ENCODE measurements at regions not wholly inside any gene's neighbourhood (a gene's known extent, or its start where the extent isn't known, plus 50 kb on each side); places are given as distances from the start of the nearest gene placed in this dataset.

DNA sequence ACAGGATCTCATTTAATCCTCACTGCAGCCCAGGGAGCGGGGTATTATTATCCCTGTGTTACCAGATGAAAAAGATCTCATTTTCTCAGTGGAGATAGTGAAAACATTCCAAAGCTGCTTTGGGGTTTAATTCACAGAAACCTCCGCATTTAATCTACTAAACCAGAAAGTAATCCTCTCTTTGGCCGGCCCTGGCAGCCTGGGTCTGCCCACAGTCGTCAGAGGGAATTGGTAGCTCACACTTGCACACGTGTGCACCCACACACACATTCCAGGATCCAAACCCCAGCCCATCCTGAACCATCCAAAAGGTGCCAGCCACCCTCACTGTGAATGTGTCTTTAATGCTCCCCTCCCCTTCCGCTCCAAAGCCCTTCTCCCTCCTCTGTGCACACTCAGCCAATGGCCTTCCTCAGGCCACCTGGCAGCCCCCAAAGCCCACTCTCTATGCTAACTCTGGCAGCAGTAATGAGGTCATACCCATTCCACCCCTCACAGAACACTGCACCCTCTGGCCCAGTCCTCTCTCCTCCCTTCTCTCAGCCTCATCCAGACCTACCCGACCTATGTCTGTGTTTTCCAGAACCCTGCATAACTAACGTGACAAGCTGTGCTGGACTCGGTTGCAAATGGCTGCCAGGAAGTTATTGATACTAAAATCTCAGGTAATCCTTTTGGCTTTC lies 466.2 kb downstream of the SOX6 start:
- H3K4me1 Mint-ChIP-seq = peaks cover 6% of the 10 kb centered on the region in 2 experiments; a peak in 3 of 4 replicates
- Histone ChIP-seq H3K4me1 (ENCODE audit: insufficient read depth, low read length) (no peaks in the 10 kb centered on the region), H3K27me3 (ENCODE audit: insufficient read depth, low read length) (no peaks in the 10 kb centered on the region), H2AFZ (ENCODE audit: low read length) (no peak overlapping the region), H3K27ac (ENCODE audit: insufficient read length, low read depth, low read length) (no peak overlapping the region), H2AK5ac (ENCODE audit: insufficient read length, low read length) (no peak overlapping the region), H3T11ph (ENCODE audit: low read length) (no peak overlapping the region), H2BK5ac (ENCODE audit: insufficient read length, low read length) (no peak overlapping the region), H2BK120ac (ENCODE audit: low read depth, low read length, poor library complexity, severe bottlenecking) (no peak overlapping the region), H3K79me2 (ENCODE audit: insufficient read depth, low read length) (no peaks in the 10 kb centered on the region), H2BK15ac (ENCODE audit: low read depth, low read length) (no peak overlapping the region), H4K5ac (ENCODE audit: insufficient read length, low read depth, low read length) (no peak overlapping the region), H3K23me2 (ENCODE audit: insufficient read length, low read depth, low read length, poor library complexity, severe bottlenecking) (no peaks in the 10 kb centered on the region), H4K91ac (ENCODE audit: insufficient read length, low read depth, low read length) (no peak overlapping the region), H3K79me1 (ENCODE audit: insufficient read depth, low read depth, low read length, poor library complexity, severe bottlenecking) (no peaks in the 10 kb centered on the region), H4K8ac (replicated peaks; ENCODE audit: insufficient read length, low read depth, low read length) (no peak overlapping the region), H3K4ac (ENCODE audit: low read depth, low read length) (no peak overlapping the region), H4K20me1 (ENCODE audit: control insufficient read depth, insufficient read depth, insufficient read length) (no peaks in the 10 kb centered on the region), H2BK12ac (ENCODE audit: insufficient read length, low read depth, low read length) (no peak overlapping the region), H3K9me3 (ENCODE audit: control insufficient read depth, low read depth, low read length) (no peaks in the 10 kb centered on the region), H3K23ac (ENCODE audit: insufficient read length, low read depth, low read length) (no peak overlapping the region), H2BK20ac (ENCODE audit: low read depth, low read length, poor library complexity, severe bottlenecking) (no peak overlapping the region), H3K14ac (ENCODE audit: insufficient read depth, low read length) (no peak overlapping the region), H3K56ac (ENCODE audit: insufficient read length, low read depth, low read length) (no peak overlapping the region), H3K4me2 (ENCODE audit: insufficient read depth, insufficient read length, low read length) (no peak overlapping the region), H3K18ac (ENCODE audit: insufficient read length, low read depth, low read length) (no peak overlapping the region), H3K9ac (ENCODE audit: extremely low read depth, insufficient read length, low read length) (no peak overlapping the region)
- H3K4me3 Mint-ChIP-seq = no peak overlapping the region
- no peaks in the 10 kb centered on the region for H3K9me3 Mint-ChIP-seq
- TF ChIP-seq, protein P1, sequence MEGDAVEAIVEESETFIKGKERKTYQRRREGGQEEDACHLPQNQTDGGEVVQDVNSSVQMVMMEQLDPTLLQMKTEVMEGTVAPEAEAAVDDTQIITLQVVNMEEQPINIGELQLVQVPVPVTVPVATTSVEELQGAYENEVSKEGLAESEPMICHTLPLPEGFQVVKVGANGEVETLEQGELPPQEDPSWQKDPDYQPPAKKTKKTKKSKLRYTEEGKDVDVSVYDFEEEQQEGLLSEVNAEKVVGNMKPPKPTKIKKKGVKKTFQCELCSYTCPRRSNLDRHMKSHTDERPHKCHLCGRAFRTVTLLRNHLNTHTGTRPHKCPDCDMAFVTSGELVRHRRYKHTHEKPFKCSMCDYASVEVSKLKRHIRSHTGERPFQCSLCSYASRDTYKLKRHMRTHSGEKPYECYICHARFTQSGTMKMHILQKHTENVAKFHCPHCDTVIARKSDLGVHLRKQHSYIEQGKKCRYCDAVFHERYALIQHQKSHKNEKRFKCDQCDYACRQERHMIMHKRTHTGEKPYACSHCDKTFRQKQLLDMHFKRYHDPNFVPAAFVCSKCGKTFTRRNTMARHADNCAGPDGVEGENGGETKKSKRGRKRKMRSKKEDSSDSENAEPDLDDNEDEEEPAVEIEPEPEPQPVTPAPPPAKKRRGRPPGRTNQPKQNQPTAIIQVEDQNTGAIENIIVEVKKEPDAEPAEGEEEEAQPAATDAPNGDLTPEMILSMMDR (conservative IDR thresholded peaks at IDR 0.05) = no peak
- no peaks in the 10 kb centered on the region for H3K36me3 Mint-ChIP-seq (ENCODE audit: insufficient read depth in 1 of 3, low read depth in 3 of 3)
- no CpG with 5 or more reads among the region's 9 CpGs for WGBS (ENCODE audit: extremely low coverage, insufficient read length, low lambda C conversion rate)
- peaks cover 3% of the 10 kb centered on the region for H3K27me3 Mint-ChIP-seq (ENCODE audit: low read depth)
- no peak for DNase-seq
- no peak overlapping the region; a peak in 2 of 7 replicates for H3K27ac Mint-ChIP-seq

All from H9 (cell line).